ENCODE measurements at regions not wholly inside any gene's neighbourhood (a gene's known extent, or its start where the extent isn't known, plus 50 kb on each side); places are given as distances from the start of the nearest gene placed in this dataset.
"Not testable (repeated sequence)": the region's sequence is repeated elsewhere in the genome, so short reads cannot be mapped to it uniquely, and the experiment has no call there.

- no peak for DNase-seq (ENCODE audit: low read depth in 2 of 2, low spot score in 1 of 2)
Measured at GRCh38 chr18:8987241-8987640, 115.3 kb upstream of the NDUFV2 start.

DNA sequence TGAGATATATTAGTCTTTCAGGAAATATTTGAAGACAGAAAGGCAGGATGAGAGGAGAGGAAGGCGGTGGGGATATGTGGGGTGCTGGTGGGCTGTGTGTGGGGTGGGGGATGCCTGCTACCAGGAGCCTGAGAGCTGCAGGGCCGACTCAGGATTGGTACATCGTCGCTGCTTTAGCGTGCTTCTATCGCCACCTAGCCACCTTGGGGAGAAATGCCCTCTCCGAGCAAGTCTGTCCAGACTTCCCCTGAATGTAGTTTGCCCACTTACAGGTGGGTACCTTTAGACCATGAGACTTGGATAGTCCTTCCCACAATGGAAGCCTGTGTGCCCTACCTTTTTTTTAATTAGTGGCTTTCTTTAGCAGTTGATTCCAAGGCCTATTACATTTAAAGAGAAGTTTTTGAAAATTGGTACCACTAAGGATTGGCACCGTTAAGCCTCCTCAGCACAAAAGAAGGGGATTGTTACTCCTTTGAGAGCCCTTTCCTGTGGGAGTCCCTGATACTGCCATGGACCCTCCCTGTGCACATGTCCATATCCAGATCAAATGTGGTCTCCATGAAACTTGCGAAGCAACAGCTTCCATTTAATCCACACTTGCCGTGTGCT lies 114.1 kb upstream of the NDUFV2 start:
- DNase-seq (ENCODE audit: low read depth in 2 of 2, low spot score in 1 of 2): peak; percentile 3 to 22

DNA sequence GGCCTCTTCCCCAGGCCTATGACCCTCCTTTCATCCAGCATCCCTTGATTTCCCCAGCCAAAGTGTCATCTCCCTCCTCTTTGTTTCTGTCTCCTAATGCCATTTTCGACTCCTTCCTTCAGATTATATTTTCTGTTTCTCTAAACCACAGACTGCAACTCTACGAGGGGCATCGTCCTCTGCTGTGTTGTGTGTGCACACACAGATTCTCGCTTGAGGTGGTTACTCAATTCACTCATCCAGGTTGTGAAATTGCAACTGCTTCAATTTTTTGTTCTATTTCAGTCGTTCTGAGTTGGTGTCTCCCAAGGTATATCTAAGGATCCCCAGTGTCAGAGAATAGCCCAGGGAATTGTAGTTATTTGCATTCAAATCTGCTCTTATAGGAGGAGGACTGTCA lies 113.5 kb upstream of the NDUFV2 start:
- DNase-seq (ENCODE audit: low read depth in 2 of 2, low spot score in 1 of 2): no peak

- no peak for DNase-seq (ENCODE audit: low read depth in 2 of 2, low spot score in 1 of 2)
Measured at GRCh38 chr18:8989855-8990254, 112.6 kb upstream of the NDUFV2 start.

DNA sequence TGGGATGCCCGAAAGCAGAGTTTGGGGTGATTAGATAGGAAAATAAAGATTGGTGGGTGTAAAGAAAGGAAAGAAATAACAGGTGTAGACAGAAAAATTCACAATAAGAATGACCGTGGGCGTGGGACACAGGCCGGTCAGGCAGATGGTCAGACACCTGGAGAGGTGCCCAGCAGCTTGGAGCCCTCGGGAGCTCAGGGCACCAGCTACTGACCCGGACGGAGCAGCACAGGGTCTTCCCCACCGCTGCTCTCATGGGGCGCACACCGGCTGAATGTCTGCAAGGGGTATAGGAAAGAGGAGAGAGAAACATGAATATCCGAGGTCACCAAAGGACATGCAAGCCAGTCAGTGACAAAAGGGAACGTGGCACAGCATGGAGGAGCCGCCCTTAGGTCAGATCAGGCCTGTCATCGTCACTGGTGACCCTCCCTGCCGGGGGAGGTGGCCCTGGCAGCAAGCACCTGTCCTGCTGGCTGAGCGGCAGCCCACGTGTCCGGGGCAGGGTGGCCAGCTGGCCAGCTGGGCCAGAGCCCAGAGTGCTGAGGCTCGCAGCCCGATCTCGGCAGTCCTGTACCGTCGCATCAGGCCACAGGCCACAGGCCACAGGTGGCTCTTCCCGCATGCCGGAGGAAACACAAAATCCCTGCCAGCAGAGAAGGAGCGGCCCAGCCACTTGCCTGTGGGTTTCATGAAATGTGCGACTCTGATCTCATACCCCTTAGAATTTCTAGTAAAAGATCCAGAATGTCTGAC lies 112.0 kb upstream of the NDUFV2 start:
- DNase-seq (ENCODE audit: low read depth in 2 of 2, low spot score in 1 of 2): no peak

DNA sequence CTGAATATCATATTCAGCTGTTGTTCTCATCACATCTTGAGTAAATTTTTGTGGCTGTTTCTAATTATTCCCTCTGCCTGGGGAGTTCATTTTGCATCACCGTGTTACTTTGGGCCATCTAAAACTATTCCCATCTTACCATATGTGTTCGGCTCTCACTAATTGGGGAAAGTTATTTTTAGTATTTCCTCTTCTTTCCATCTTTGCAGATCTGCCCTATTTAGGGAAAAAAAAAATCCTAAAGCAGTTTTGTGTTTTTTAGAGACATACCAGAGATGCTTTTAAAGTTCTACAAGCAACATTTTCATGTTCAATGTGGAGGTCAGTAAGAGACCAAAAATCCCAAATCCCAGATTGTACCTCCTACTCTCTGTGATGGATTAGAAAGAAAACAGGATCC lies 111.3 kb upstream of the NDUFV2 start:
- DNase-seq (ENCODE audit: low read depth in 2 of 2, low spot score in 1 of 2): no peak

DNA sequence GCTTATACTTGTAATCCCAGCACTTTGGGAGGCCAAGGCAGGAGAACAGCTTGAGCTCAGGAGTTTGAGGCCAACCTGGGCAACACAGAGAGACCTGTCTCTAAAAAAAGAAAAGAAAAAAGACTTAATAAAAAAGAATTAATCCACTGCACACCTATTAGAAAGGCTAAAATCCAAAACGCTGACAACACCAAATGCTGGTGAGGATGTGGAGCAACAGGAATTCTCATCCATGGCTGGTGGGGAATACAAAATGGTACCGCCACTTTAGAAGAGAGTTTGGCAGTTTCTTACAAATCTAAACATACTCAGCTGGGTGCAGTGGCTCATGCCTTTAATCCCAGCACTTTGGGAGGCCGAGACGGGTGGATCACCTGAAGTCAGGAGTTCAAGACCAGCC lies 110.0 kb upstream of the NDUFV2 start:
- not testable (repeated sequence) for DNase-seq (ENCODE audit: low read depth in 2 of 2, low spot score in 1 of 2)

DNA sequence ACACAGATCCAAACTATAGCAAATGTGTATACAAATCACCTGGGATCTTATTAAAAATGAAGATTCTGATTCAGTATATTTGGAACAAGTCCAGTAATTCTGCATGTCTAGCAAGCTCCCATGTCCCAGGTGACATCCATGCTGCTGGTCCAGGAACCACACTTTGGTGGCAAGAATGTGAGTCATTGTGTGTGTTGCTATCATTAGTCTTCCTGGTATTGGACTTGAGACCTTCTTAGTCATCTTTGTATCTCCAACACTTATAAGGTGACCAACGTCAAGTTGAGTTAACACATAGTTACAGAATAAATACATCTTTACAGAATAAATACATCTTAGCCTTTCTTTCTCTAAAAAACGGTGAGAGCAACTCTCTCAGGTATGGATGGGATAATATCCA lies 107.9 kb upstream of the NDUFV2 start:
- DNase-seq (ENCODE audit: low read depth in 2 of 2, low spot score in 1 of 2): no peak

- no peak for DNase-seq (ENCODE audit: low read depth in 2 of 2, low spot score in 1 of 2)
Measured at GRCh38 chr18:8995096-8995495, 107.4 kb upstream of the NDUFV2 start.

DNA sequence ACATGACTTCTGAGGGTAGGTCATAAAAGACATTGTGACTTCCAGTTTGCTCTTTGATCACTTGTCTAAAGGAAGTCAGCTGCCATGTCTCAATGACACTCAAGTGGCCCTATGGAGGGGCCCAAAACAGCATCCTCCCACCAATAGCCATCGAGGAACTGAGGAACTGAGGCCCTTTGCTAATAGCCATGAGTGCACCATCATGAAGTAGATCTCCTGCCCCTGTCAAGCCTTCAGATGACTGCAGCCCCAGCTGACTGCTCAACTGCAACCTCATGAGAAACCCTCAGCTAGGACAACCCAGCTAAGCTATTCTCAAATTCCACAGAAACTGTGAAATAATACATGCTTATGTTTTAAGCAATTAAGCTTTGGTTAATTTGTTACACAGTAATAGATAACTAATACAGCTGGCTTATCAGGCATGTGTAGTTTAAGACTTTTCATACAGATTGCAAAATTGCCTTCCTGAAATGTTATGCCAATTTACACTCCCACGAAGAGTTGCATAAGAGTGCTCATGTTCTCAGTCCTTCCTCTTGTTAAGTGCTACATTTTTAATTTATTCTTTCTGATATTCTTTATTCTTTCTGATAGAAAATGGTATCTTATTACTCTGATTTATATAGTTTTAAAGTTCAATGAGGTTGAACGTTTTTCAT lies 105.6 kb upstream of the NDUFV2 start:
- DNase-seq (ENCODE audit: low read depth in 2 of 2, low spot score in 1 of 2): no peak

DNA sequence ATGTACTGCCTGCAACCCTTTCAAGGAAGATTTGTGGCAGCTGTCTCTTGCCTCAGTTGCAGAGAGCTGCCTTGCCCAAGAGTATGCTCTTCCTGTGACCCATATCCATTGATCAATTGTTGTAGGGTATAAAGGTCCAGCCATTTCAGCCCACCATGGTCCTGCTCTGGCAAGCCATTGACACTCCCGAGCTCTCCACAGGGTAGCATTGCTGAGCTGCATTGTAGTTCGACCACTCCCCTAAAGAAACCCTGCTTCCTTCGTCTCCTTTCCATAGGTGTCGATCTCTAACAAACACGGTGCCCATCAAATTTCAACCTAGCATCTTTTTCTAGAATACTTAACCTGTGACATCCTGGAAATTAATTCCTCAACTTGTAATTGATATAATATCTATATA lies 104.9 kb upstream of the NDUFV2 start:
- no peak for DNase-seq (ENCODE audit: low read depth in 2 of 2, low spot score in 1 of 2)

- DNase-seq (ENCODE audit: low read depth in 2 of 2, low spot score in 1 of 2): no peak
Measured at GRCh38 chr18:8998481-8999217, 103.8 kb upstream of the NDUFV2 start.

DNA sequence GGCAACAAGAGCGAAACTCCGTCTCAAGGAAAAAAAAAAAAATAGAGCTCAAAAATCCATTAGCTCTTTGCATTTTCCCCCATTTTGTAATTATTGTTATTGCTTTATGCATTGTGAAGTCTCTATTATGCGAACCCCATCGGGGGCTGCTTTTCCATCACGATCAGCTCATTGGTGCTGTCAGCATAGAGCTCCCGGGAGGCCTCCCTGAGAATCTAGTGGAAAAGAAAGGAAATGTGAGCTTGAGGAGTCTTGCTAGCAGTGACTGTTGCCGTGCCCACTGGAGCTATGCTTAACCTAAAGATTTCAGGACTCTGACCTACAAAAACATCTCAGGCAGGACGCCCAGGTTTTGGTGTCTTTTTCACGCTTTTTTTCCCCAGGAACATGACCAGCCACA lies 102.6 kb upstream of the NDUFV2 start:
- no peak for DNase-seq (ENCODE audit: low read depth in 2 of 2, low spot score in 1 of 2)

DNA sequence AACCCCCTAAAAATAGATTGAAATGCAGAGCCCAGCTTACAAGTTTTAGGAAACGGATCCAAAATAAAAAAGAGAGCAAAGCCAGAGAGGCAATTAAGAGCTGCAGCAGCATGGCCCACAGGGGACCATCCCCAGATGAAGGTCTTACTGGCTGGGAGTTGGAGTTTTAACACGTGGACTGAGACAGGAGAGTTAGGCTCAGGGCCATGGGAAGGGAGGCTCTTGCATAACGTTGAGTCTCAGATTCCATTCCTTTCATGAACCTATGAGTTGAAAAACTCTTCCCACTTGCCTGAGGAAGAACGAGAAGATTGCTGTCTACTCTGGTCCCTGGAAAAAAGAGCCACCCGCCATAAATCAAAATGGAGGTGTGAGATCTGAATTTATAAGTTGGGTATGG lies 101.8 kb upstream of the NDUFV2 start:
- DNase-seq (ENCODE audit: low read depth in 2 of 2, low spot score in 1 of 2): no peak

GRCh38 chr18:9001209-9001608 lies 101.3 kb upstream of the NDUFV2 start:
- no peak for DNase-seq (ENCODE audit: low read depth in 2 of 2, low spot score in 1 of 2)

DNA sequence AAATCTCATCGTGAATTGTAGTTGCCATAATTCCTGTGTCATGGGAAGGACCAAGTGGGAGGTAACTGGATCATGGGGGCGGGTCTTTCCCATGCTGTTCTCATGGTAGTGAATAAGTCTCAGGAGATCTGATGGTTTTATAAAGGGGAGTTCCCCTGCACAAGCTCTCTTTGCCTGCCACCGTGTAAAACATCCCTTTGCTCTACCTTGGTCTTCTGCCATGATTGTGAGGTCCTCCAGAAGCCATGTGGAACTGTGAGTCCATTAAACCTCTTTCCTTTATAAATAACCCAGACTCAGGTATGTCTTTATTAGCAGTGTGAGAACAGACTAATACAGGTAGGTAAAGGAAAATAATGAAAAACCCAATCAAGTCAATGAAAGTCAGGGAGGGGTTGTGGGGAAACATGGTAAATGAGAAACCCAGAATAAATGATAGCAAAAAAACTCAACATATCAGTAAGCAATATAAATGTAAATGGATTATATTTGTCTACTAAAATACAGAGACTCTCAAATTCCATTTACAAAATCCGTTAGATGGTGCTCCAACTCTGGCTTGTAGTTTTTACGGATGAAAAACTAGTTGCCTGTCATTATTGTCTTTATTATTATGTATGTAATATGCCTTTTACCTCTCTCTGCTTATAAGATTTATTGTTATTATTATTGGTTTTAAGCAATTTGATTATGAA lies 98.9 kb upstream of the NDUFV2 start:
- DNase-seq (ENCODE audit: low read depth in 2 of 2, low spot score in 1 of 2): no peak

GRCh38 chr18:9004308-9004707 lies 98.2 kb upstream of the NDUFV2 start:
- DNase-seq (ENCODE audit: low read depth in 2 of 2, low spot score in 1 of 2): not testable (repeated sequence)

DNA sequence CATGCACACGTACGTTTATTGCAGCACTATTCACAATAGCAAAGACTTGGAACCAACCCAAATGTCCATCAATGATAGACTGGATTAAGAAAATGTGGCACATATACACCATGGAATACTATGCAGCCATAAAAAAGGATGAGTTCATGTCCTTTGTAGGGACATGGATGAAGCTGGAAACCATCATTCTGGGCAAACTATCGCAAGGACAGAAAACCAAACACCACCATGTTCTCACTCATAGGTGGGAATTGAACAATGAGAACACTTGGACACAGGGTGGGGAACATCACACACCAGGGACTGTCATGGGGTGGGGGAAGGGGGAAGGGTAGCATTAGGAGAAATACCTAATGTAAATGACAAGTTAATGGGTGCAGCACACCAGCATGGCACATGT lies 94.8 kb upstream of the NDUFV2 start:
- DNase-seq (ENCODE audit: low read depth in 2 of 2, low spot score in 1 of 2): not testable (repeated sequence)

DNA sequence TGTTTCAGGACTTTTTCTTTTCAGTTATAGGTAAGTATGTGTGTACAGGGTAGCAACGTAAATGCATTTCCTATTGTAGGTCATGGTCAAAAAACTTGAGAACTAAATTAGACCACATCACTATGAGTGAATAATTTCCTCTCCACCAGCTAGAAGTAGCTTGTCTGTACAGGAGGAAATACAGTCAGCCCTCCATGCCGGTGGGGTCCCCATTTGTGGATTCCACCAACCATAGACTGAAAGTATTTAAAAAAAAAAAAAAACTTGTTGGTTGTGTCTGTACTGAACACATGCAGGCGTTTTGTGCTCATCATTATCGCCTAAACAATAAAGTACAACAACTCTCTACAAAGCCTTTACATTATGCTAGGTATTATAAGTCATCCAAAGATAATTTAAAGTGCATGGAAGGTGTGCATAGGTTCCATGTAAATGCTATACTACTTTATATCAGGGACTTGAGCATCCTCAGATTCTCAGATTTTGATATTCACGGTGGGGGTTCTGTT lies 94.2 kb upstream of the NDUFV2 start:
- DNase-seq (ENCODE audit: low read depth in 2 of 2, low spot score in 1 of 2): no peak

DNA sequence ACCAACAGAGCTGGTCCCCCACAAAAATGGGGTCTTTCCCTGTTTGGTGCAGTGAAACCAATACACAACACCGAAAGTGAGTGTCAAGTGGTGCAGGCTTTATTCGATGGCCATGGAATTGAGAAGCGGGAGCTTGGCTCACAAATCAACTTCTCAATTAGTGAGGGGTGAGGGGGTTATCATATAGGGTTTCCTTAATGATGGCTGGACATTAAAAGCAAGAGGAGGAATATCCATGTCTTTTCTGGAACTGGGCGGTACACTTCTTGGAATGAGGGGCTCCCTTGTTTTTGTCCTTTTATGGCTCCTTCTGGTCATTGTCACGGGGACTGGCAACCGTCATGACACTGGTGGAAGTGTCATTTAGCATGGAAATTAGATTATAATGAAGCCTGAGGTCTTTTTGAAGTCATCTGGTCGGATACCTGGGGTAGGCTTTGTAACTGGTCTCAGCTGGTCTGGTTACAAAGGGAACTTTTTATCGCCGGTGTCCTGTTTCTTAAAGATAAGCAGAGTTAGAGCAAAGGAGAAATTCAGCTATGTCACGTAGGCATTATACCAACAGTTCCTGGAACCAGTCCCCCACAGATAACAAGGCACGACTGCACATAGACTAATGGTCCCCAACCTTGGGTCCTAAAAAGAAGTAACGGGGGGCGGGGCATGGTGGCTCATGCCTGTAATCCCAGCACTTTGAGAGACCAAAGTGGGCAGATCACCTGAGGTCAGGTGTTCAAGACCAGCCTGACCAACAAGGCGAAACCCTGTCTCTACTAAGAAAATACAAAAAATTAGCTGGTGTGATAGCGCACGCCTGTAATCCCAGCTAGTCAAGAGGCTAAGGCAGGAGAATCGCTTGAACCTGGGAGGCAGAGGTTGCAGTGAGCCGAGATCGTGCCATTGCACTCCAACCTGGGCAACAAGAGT lies 93.5 kb upstream of the NDUFV2 start:
- DNase-seq (ENCODE audit: low read depth in 2 of 2, low spot score in 1 of 2): no peak
